ENCODE measurements at regions not wholly inside any gene's neighbourhood (a gene's known extent, or its start where the extent isn't known, plus 50 kb on each side); places are given as distances from the start of the nearest gene placed in this dataset.

DNA sequence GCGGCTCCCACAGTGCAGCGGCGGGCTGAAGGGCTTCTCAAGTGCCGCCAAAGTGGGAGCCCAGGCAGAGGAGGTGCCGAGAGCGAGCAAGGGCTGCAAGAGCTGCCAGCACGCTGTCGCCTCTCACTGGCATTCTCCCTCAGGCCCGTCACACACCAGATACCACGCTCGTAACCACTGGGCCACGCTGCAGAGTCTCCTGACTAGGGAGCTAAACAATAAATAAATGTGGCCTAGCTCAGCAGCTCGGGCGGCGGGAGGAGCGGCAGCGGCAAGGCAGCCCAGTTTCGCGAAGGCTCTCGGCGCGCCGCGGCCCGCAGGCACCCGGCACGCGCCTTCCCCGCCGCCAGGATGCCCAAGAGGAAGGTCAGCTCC is 55.9 kb upstream of the FAM174B start (continued):
- TF ChIP-seq, protein P1, sequence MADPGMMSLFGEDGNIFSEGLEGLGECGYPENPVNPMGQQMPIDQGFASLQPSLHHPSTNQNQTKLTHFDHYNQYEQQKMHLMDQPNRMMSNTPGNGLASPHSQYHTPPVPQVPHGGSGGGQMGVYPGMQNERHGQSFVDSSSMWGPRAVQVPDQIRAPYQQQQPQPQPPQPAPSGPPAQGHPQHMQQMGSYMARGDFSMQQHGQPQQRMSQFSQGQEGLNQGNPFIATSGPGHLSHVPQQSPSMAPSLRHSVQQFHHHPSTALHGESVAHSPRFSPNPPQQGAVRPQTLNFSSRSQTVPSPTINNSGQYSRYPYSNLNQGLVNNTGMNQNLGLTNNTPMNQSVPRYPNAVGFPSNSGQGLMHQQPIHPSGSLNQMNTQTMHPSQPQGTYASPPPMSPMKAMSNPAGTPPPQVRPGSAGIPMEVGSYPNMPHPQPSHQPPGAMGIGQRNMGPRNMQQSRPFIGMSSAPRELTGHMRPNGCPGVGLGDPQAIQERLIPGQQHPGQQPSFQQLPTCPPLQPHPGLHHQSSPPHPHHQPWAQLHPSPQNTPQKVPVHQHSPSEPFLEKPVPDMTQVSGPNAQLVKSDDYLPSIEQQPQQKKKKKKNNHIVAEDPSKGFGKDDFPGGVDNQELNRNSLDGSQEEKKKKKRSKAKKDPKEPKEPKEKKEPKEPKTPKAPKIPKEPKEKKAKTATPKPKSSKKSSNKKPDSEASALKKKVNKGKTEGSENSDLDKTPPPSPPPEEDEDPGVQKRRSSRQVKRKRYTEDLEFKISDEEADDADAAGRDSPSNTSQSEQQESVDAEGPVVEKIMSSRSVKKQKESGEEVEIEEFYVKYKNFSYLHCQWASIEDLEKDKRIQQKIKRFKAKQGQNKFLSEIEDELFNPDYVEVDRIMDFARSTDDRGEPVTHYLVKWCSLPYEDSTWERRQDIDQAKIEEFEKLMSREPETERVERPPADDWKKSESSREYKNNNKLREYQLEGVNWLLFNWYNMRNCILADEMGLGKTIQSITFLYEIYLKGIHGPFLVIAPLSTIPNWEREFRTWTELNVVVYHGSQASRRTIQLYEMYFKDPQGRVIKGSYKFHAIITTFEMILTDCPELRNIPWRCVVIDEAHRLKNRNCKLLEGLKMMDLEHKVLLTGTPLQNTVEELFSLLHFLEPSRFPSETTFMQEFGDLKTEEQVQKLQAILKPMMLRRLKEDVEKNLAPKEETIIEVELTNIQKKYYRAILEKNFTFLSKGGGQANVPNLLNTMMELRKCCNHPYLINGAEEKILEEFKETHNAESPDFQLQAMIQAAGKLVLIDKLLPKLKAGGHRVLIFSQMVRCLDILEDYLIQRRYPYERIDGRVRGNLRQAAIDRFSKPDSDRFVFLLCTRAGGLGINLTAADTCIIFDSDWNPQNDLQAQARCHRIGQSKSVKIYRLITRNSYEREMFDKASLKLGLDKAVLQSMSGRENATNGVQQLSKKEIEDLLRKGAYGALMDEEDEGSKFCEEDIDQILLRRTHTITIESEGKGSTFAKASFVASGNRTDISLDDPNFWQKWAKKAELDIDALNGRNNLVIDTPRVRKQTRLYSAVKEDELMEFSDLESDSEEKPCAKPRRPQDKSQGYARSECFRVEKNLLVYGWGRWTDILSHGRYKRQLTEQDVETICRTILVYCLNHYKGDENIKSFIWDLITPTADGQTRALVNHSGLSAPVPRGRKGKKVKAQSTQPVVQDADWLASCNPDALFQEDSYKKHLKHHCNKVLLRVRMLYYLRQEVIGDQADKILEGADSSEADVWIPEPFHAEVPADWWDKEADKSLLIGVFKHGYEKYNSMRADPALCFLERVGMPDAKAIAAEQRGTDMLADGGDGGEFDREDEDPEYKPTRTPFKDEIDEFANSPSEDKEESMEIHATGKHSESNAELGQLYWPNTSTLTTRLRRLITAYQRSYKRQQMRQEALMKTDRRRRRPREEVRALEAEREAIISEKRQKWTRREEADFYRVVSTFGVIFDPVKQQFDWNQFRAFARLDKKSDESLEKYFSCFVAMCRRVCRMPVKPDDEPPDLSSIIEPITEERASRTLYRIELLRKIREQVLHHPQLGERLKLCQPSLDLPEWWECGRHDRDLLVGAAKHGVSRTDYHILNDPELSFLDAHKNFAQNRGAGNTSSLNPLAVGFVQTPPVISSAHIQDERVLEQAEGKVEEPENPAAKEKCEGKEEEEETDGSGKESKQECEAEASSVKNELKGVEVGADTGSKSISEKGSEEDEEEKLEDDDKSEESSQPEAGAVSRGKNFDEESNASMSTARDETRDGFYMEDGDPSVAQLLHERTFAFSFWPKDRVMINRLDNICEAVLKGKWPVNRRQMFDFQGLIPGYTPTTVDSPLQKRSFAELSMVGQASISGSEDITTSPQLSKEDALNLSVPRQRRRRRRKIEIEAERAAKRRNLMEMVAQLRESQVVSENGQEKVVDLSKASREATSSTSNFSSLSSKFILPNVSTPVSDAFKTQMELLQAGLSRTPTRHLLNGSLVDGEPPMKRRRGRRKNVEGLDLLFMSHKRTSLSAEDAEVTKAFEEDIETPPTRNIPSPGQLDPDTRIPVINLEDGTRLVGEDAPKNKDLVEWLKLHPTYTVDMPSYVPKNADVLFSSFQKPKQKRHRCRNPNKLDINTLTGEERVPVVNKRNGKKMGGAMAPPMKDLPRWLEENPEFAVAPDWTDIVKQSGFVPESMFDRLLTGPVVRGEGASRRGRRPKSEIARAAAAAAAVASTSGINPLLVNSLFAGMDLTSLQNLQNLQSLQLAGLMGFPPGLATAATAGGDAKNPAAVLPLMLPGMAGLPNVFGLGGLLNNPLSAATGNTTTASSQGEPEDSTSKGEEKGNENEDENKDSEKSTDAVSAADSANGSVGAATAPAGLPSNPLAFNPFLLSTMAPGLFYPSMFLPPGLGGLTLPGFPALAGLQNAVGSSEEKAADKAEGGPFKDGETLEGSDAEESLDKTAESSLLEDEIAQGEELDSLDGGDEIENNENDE (IDR thresholded peaks at IDR 0.05; ENCODE audit: insufficient replicate concordance, low read length) = no peak
- TF ChIP-seq TAF1 (IDR thresholded peaks at IDR 0.05; ENCODE audit: low read depth, low read length) (no peak), TBP (IDR thresholded peaks at IDR 0.05; ENCODE audit: low read depth, low read length) (no peak), SP4 (IDR thresholded peaks at IDR 0.05; ENCODE audit: low read length) (no peak), BRCA1 (IDR thresholded peaks at IDR 0.05; ENCODE audit: low read depth, low read length) (no peak), CHD1 (IDR thresholded peaks at IDR 0.05; ENCODE audit: low read depth, low read length) (no peak), ASH2L (IDR thresholded peaks at IDR 0.05; ENCODE audit: low read length) (peak; percentile 46), JUND (IDR thresholded peaks at IDR 0.05; ENCODE audit: low read length) (no peak)
- TF ChIP-seq, protein P2, sequence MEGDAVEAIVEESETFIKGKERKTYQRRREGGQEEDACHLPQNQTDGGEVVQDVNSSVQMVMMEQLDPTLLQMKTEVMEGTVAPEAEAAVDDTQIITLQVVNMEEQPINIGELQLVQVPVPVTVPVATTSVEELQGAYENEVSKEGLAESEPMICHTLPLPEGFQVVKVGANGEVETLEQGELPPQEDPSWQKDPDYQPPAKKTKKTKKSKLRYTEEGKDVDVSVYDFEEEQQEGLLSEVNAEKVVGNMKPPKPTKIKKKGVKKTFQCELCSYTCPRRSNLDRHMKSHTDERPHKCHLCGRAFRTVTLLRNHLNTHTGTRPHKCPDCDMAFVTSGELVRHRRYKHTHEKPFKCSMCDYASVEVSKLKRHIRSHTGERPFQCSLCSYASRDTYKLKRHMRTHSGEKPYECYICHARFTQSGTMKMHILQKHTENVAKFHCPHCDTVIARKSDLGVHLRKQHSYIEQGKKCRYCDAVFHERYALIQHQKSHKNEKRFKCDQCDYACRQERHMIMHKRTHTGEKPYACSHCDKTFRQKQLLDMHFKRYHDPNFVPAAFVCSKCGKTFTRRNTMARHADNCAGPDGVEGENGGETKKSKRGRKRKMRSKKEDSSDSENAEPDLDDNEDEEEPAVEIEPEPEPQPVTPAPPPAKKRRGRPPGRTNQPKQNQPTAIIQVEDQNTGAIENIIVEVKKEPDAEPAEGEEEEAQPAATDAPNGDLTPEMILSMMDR (IDR thresholded peaks at IDR 0.05; ENCODE audit: control extremely low read depth in 1 of 3, insufficient read depth in 1 of 3, low read depth in 1 of 3, low read length in 3 of 3) = no peak
- TF ChIP-seq, protein P3, sequence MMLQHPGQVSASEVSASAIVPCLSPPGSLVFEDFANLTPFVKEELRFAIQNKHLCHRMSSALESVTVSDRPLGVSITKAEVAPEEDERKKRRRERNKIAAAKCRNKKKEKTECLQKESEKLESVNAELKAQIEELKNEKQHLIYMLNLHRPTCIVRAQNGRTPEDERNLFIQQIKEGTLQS (IDR thresholded peaks at IDR 0.05; ENCODE audit: insufficient read depth, low read depth, low read length) = no peak
